ENCODE measurements at regions not wholly inside any gene's neighbourhood (a gene's known extent, or its start where the extent isn't known, plus 50 kb on each side); places are given as distances from the start of the nearest gene placed in this dataset.
"Not testable (repeated sequence)": the region's sequence is repeated elsewhere in the genome, so short reads cannot be mapped to it uniquely, and the experiment has no call there.

DNA sequence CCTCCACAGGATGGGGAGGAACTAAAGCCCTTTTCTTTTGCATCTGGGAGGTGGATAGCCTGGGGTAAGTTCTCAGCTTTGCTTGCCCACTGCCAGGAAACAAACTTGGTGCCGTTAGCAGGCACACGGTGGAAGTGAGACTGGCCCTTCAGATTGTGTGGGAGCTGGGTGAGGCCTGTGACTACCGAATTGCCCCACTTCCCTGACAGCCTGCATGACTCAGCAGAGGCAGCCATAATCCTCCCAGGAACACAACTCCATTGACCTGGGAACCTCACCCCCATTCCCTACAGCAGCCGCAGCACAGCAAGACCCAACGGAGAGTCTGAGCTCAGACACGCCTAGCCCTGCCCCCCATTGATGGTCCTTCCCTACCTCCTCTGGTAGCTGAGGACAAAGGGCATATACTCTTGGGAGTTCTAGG lies 282.6 kb downstream of the KLF13 start:
- no peak for DNase-seq (ENCODE audit: low read depth, low spot score)
- H3K4me3 ChIP-seq (ENCODE audit: low read length), result no peak overlapping the region

DNA sequence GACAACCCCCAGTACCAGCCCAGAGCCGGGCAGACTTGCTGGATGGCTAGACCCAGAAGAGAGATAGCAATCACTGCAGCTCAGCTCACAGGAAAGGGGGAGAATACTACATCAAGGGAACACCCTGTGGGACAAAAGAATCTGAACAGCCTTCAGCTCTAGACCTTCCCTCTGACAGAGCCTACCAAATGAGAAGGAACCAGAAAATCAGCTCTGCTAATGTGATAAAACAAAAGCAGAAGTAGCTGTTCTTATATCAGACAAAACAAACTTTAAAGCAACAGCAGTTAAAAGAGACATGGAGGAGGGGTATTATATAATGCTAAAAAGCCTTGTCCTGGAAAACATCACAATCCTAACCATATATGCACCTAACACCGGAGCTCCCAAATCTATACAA lies 283.3 kb downstream of the KLF13 start:
- DNase-seq (ENCODE audit: low read depth, low spot score), result no peak
- H3K4me3 ChIP-seq (ENCODE audit: low read length), result no peak overlapping the region

GRCh38 chr15:31615643-31616415 lies 289.2 kb downstream of the KLF13 start:
- H3K4me3 ChIP-seq (ENCODE audit: low read length), result no peak overlapping the region
- no peak for DNase-seq (ENCODE audit: low read depth, low spot score)

DNA sequence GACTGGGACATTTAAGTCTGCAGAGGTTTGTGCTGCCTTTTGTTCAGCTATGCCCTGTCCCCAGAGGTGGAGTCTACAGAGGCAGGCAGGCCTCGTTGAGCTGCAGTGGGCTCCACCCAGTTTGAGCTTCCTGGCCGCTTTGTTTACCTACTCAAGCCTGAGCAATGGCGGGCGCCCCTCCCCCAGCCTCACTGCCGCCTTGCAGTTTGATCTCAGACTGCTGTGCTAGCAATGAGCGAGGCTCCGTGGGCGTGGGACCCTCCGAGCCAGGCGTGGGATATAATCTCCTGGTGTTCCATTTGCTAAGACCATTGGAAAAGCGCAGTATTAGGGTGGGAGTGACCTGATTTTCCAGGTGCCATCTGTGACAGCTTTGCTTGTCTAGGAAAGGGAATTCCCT lies 296.7 kb downstream of the KLF13 start:
- H3K4me3 ChIP-seq (ENCODE audit: low read length); DNase-seq (ENCODE audit: low read depth, low spot score): not testable (repeated sequence)

DNA sequence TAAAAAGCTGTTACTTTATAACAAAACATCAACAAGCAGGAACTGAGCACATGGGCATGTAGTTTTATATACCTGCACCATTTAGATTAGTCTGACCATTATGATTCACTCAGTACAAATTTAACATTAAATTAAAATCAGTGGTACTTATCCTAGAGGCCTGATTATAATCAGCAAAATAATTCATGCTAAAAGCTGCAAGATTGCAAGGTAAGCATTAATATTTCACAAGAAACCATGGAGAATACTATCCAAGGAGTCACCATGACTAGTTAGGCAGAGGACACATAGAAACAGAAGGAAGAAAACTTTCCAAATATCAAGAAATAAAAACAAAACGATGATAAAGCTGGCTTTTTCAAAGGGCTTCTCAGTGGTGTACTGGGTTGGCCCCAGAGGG lies 297.5 kb downstream of the KLF13 start:
- H3K4me3 ChIP-seq (ENCODE audit: low read length); DNase-seq (ENCODE audit: low read depth, low spot score): not testable (repeated sequence)

DNA sequence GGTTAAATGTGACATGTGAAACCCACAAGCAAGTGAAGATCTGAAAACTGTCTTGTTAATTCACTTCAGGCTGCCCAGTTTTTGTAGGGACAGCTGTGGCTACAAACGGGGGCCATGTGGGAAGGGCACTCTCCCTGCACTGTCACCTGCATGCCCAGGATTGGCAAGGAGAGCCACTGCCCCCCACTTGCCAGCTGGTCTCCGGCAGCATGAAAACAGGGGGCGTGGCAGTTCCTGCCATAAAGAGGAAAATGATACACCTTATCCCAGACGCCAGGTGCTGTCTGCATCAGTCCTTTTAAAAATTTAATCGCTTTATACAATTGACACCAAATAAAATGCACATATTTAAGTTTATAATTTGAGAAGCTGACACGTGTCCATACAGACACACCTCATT lies 309.1 kb downstream of the KLF13 start:
- H3K4me3 ChIP-seq (ENCODE audit: low read length); DNase-seq (ENCODE audit: low read depth, low spot score): not testable (repeated sequence)

DNA sequence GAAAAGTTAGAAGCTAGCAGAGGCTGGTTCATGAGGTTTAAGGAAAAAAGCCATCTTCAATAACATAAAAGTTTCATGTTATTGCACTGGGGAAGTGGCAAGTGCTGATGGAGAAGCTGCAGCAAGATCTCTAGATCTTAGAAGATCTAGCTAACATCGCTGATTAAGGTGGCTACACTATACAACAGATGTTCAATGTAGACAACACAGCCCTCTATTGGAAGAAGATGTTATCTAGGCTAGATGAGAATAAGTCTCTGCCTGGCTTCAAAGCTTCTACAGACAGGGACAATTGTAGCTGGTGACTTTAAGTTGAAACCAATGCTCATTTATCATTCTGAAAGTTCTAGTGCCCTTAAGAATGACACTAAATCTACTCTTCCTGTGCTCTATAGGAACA lies 310.3 kb downstream of the KLF13 start:
- not testable (repeated sequence) for H3K4me3 ChIP-seq (ENCODE audit: low read length)
- peak; percentile 73 for DNase-seq (ENCODE audit: low read depth, low spot score)

DNA sequence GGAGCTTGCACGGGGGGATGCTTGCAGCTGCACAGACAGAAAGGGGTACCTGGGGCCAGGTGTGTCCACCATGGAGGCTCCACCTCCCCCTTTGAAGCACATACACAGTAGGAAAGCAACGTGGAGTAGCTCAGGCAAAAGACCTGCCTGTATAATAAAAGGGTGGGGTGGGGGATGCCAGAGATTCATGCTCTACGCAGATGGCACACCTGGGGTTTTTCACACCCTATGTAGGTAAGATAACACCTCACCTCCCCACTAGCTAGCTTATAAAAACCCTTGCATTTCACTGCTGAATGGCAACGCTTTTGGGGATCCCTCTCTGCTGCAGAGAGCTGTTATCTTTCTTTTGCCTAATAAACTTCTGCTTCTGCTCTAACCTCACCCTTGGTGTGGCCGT lies 317.3 kb downstream of the KLF13 start:
- H3K4me3 ChIP-seq (ENCODE audit: low read length); DNase-seq (ENCODE audit: low read depth, low spot score): not testable (repeated sequence)

GRCh38 chr15:31644761-31645160 lies 318.1 kb downstream of the KLF13 start:
- DNase-seq (ENCODE audit: low read depth, low spot score); H3K4me3 ChIP-seq (ENCODE audit: low read length): not testable (repeated sequence)

- DNase-seq (ENCODE audit: low read depth, low spot score); H3K4me3 ChIP-seq (ENCODE audit: low read length): not testable (repeated sequence)
Observed at GRCh38 chr15:31647337-31647826, 320.7 kb downstream of the KLF13 start.

- not testable (repeated sequence) for H3K4me3 ChIP-seq (ENCODE audit: low read length); DNase-seq (ENCODE audit: low read depth, low spot score)
Observed at GRCh38 chr15:31649634-31650033, 323.0 kb downstream of the KLF13 start.

- not testable (repeated sequence) for H3K4me3 ChIP-seq (ENCODE audit: low read length); DNase-seq (ENCODE audit: low read depth, low spot score)
Observed at GRCh38 chr15:31650055-31650701, 323.5 kb downstream of the KLF13 start.

- not testable (repeated sequence) for H3K4me3 ChIP-seq (ENCODE audit: low read length); DNase-seq (ENCODE audit: low read depth, low spot score)
Observed at GRCh38 chr15:31656915-31657314, 330.3 kb downstream of the KLF13 start.

- no peak overlapping the region for H3K4me3 ChIP-seq (ENCODE audit: low read length)
Observed at GRCh38 chr15:31660816-31661215, 334.2 kb downstream of the KLF13 start.

DNA sequence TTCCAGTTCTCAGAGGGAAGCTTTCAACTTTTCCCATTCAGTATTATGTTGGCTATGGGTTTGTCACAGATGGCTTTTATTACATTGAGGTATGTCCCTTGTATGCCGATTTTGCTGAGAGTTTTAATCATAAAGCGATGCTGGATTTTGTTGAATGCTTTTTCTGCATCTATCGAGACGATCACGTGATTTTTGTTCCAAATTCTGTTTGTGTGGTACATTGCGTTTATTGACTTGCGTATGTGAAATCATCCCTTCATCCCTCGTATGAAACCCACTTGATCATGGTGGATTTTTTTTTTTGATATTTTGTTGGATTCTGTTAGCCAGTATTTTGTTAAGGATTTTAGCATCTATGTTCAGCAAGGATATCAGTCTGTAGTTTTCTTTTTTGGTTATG lies 339.1 kb downstream of the KLF13 start:
- not testable (repeated sequence) for DNase-seq (ENCODE audit: low read depth, low spot score); H3K4me3 ChIP-seq (ENCODE audit: low read length)

More at GRCh38 chr15:31660816-31661215, 334.2 kb downstream of the KLF13 start:
- DNase-seq (ENCODE audit: low read depth, low spot score), result no peak

GRCh38 chr15:31669158-31669908 lies 342.7 kb downstream of the KLF13 start:
- H3K4me3 ChIP-seq (ENCODE audit: low read length); DNase-seq (ENCODE audit: low read depth, low spot score): not testable (repeated sequence)

DNA sequence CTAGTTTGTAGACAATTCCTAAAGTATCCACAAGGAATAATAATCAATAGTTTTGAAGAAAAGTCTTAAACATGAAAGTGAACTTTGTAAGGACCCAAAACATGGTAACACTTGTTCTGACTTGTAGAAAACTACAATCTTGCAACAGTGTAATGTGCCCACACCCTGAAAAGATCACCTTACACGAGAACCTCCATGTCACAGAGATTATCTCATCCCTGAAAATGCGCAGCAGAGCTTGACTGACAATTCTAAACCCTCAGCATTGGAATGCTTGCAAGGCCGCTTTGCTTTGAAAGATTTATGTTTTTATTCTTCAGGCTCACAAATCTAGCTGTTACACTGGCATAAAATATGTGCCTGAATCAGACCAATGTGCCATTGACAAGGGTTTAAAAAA lies 346.6 kb downstream of the KLF13 start:
- DNase-seq (ENCODE audit: low read depth, low spot score); H3K4me3 ChIP-seq (ENCODE audit: low read length): not testable (repeated sequence)

- DNase-seq (ENCODE audit: low read depth, low spot score); H3K4me3 ChIP-seq (ENCODE audit: low read length): not testable (repeated sequence)
Observed at GRCh38 chr15:31681529-31682259, 348.6 kb upstream of the CHRNA7 start.

DNA sequence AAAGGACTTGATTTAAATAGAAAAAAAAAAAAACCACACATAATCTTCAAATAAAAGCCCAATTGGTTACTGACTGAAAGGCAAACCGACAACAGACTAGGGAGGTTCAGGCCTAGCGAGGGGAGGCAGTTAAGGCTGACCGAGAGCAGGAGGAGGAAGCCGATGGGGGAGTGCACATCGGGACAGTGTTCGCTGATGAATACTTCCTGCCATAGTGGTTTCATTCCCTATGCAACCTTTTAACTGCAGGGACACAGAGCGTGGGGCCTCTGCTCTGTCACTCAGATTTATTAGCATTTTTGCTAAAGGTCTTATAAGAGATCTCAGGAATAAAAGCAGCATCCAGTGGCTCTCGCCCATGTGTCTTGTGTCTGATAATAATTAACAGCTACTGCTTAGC lies 343.2 kb upstream of the CHRNA7 start:
- DNase-seq (ENCODE audit: low read depth, low spot score); H3K4me3 ChIP-seq (ENCODE audit: low read length): not testable (repeated sequence)
